Left cardiac atrium (tissue), 4 donors: ENCODE measurements at regions not wholly inside any gene's neighbourhood (a gene's known extent, or its start where the extent isn't known, plus 50 kb on each side); places are given as distances from the start of the nearest gene placed in this dataset.

ENCODE experiments used
- ATAC-seq, 2 donors: fragments of 200-7000 bp; cut with Tn5 transposase; one replicate each; pipeline ENCODE4 v1.9.1; 2020; ENCODE audit warnings: mild to moderate bottlenecking in 2 of 2, moderate library complexity in 2 of 2
- DNase-seq: peaks from one replicate; pipeline ENCODE4 v3.0.0-alpha.2; 2020
- intact Hi-C, 2 donors: fragments of 100-400 bp; cut with DNase I; formaldehyde crosslinking; loops; one replicate each; pipeline versions ENCODE4 v1.14.1 to v1.15.1; 2022 to 2023
- donor health status: DM: no; HTN: yes; CAD: no.
- donor health status: DM: no; HTN: yes; CAD: no; lungs with severe emphysema.
- donor health status: DM: yes; HTN: yes; CAD: no.
- donor health status: Dilated cardiomyopathy.

DNA sequence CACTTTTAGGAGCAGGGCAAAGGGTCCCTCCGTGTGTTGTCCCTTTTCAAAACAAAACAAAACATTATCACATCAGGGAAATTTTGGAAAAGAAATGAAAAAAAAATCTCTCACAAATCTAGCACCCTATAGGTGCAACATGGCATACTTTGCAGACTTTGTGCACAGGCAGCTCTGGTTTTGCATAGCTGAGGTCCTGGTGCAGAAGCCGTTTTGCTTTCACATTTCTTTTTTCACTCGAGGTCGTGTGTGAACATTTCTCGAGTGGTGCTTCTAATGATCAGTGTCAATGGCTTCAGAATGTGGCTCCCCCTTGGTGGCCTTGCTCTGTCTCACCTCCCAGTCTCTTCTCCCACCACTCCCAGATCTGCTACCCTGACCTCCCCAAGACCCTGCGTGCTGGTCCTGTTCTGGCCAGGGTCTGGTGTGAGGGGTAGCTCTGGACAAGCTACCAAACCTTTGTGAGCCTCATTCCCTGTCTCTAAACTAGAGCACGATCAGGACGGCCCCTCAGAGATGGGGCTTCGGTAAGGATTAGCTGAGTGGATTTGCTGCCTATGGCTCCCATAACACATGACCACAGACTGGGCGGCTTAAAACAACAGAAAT lies 258.0 kb downstream of the NSG2 start:
- ATAC-seq (no peak), DNase-seq (no peak)
- intact Hi-C loops, result no loop called here

DNA sequence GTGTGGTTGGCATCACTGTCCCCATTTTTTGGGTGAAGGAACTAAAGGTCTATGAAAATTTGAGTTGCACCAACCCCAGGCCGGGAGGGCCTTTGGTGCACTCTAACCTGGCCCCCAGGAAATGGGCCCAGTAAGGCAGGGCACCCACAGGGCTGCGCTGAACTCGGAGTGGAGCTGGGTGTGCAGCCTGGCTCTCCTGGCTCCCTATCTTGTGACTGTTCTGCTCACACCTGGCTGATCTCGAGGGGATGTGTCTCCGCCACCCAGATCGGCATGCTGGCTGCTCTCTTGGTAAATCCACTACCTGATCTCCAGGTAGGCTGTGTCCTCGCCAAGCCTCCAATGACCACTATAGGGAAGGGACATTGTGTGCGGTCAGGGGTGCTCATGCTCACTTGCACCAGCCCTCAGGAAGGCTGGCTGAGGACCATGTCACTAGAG lies 259.8 kb downstream of the NSG2 start:
- intact Hi-C loops, result no loop called here
- ATAC-seq (no peak), DNase-seq (no peak)

DNA sequence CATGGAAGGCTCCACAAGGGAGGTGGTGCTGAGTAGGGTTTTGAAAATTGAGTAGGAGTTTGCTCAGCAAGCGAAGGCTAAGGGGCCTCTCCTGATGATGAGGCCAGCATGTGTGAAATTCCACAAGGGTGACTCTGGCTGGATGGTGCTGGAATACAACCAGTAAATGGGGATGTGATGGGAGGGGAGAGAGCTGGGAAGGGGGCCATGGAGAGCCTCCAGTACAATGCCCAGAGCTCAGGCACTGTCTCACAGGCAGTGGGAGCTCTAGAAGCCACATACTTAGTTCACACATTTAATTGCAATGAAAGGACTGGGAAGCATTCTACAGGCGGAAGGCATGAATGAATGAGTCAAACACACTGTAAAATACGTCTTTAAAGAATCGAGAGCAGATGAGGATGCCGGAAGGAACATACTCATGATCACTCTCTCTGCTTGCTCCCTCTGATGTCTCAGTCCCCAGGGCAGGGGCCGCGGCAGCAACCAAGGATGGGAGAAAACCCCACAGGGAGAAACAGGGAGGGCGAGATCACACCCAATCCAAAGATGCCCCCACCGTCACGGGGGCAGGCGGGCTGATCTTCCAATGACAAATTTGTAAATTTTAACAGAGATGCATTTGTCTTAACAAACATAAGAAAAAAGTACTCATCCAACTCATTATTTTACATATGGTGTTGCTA lies 261.0 kb downstream of the NSG2 start:
- intact Hi-C loops, result no loop called here
- DNase-seq (no peak), ATAC-seq (no peak)

GRCh38 chr5:174307031-174307408 lies 261.5 kb downstream of the NSG2 start:
- DNase-seq (no peak), ATAC-seq (no peak)
- intact Hi-C loops, result no loop called here

- intact Hi-C loops, result no loop called here
- ATAC-seq, result no peak
- no peak for DNase-seq
Measured at GRCh38 chr5:174307656-174308271, 262.3 kb downstream of the NSG2 start.

- intact Hi-C loops, result no loop called here
- DNase-seq, result no peak
Measured at GRCh38 chr5:174309131-174309795, 263.8 kb downstream of the NSG2 start.

GRCh38 chr5:174310243-174310642 lies 264.7 kb downstream of the NSG2 start:
- intact Hi-C loops, result loop anchor here (5.0 kb wide), 2 partner anchors 688 to 693 kb away; partner anchors contain the start of gene BOD1 (in 1 of the 2)
- ATAC-seq (no peak), DNase-seq (no peak)

More at GRCh38 chr5:174309131-174309795, 263.8 kb downstream of the NSG2 start:
- ATAC-seq, result no peak

DNA sequence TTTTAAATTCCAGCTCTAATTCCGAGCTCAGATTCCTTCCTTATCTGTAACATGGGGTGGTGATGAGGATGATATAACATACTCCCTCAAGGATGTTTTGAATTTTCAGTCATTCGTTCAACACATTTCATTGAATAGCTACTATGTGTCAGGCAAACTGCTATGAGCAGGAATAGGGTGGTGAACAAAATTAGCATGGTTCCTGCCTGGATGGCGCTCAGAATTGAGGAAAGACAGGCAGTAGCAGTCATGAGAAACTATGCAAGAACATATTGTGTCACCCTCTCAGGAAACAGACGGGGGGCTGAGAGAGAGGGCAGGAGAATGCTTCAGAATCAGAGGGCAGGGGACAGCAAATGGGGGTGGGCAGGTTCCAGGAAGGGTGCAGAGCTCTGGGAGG lies 265.2 kb downstream of the NSG2 start:
- ATAC-seq (no peak), DNase-seq (no peak)
- intact Hi-C loops, result loop anchor here (5.0 kb wide), 2 partner anchors 688 to 693 kb away; partner anchors contain the start of gene BOD1 (in 1 of the 2)

GRCh38 chr5:174311121-174311520 lies 265.6 kb downstream of the NSG2 start:
- ATAC-seq (no peak), DNase-seq (no peak)
- intact Hi-C loops, result loop anchor here (5.0 kb wide), 2 partner anchors 689 to 694 kb away; partner anchors contain the start of gene BOD1 (in 1 of the 2)

- DNase-seq, result peak; percentile 75
- peak; percentile 86 to 89 for ATAC-seq
- intact Hi-C loops, result loop anchor here (1.0 to 5.0 kb wide), 3 partner anchors 267 to 694 kb away; partner anchors contain the start of gene BOD1 (in 1 of the 2)
Measured at GRCh38 chr5:174311531-174312269, 266.2 kb downstream of the NSG2 start.

GRCh38 chr5:174312270-174312617 lies 266.7 kb downstream of the NSG2 start:
- ATAC-seq (no peak), DNase-seq (no peak)
- intact Hi-C loops, result loop anchor here (1.0 to 5.0 kb wide), 3 partner anchors 268 to 695 kb away; partner anchors contain the start of gene BOD1 (in 1 of the 2)

DNA sequence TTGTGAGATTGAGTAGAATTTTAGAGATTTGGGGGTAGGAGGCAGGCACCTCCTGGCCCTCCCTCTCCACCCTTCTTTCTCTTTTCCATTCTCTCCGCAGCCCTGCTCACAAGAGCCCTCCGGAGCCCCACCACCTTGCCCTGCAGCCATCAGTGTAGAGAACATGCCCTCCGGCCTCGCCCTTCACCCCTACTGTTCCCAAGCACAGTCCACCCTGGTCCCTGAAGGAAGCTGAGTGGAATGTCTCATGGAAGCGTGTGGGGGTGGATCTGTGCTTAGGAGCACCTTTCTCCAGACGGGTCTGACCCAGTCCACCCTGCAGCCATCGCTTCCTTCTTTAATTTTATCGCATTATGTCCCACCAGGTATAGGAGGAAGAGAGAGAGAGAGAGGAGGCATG lies 267.1 kb downstream of the NSG2 start:
- ATAC-seq (no peak), DNase-seq (no peak)
- intact Hi-C loops, result loop anchor here (1.0 to 5.0 kb wide), 3 partner anchors 268 to 695 kb away; partner anchors contain the start of gene BOD1 (in 1 of the 2)

DNA sequence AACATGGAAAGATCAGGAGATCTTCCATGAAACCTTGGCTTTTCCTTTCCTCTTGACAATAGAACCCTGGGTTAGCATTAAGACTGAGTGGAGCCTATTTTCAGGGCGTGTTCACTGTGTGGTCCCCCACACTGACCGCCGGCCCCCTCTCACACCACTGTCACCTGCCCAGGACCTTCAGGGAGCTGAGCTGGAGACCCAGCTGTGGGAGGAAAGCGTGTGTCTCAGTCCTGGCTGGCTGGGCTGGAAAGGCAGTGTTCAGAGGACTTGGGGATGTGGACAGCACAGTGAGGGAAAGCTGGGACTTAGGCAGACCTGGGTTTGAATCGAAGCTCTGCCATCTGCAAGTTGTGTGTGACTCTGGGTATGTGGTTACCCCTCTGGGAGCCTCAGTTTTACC lies 268.1 kb downstream of the NSG2 start:
- intact Hi-C loops, result loop anchor here (2.0 to 5.0 kb wide), 3 partner anchors 269 to 696 kb away; partner anchors contain the start of genes BOD1 (in 1 of the 2) and NSG2 (in 1 of the 2)
- no peak for DNase-seq
- ATAC-seq, result no peak

DNA sequence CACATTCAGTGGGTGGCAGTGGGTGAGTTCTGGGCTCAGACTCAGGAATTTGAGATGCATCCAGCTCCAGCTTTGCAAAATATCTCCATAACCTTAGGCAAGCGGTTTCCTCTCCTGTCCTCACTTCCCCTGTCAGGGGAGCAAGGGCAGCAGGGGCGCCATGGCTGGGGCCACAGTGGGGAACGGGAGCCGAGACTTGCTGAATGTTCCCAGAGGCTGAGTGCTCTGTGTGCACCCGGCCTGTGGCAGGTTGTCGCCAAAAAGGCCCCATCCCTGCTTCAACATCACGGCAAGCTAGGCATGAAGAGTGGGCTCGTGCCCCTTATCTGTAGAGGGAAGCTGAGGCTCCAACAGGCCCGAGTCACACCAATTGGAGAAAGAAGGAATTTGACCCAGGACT lies 268.8 kb downstream of the NSG2 start:
- intact Hi-C loops, result loop anchor here (2.0 to 5.0 kb wide), 3 partner anchors 269 to 697 kb away; partner anchors contain the start of genes BOD1 (in 1 of the 2) and NSG2 (in 1 of the 2)
- DNase-seq, result no peak
- ATAC-seq, result no peak

GRCh38 chr5:174315471-174315870 lies 270.0 kb downstream of the NSG2 start:
- intact Hi-C loops, result loop anchor here in 1 of 2 donors (2.0 kb wide), 1 partner anchor 271 kb away; the partner anchor contains the start of gene NSG2
- ATAC-seq, result no peak
- no peak for DNase-seq

DNA sequence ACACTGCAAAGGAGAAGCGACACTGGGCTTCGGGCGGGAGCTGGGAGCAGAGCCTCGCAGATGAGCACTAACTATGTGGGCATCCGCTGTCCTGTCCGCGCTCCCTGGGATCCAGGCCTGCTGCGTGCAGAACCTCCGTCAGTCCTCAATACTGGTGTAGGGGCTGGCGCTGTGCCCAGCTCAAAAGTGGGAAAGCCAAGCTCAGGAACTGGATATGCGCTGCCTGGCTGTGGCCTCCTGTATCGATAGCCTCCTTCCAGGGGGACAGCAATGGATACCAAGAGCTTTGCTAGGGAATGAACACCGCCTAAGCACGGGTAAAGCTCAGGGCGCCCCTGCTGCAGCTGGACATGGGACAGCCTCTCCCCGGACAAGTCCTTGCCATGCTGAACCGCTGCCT lies 270.4 kb downstream of the NSG2 start:
- intact Hi-C loops, result loop anchor here in 1 of 2 donors (2.0 kb wide), 1 partner anchor 271 kb away; the partner anchor contains the start of gene NSG2
- ATAC-seq, result no peak
- DNase-seq, result no peak

- no peak for DNase-seq
- intact Hi-C loops, result no loop called here
- ATAC-seq, result no peak
Measured at GRCh38 chr5:174316326-174316725, 270.8 kb downstream of the NSG2 start.

DNA sequence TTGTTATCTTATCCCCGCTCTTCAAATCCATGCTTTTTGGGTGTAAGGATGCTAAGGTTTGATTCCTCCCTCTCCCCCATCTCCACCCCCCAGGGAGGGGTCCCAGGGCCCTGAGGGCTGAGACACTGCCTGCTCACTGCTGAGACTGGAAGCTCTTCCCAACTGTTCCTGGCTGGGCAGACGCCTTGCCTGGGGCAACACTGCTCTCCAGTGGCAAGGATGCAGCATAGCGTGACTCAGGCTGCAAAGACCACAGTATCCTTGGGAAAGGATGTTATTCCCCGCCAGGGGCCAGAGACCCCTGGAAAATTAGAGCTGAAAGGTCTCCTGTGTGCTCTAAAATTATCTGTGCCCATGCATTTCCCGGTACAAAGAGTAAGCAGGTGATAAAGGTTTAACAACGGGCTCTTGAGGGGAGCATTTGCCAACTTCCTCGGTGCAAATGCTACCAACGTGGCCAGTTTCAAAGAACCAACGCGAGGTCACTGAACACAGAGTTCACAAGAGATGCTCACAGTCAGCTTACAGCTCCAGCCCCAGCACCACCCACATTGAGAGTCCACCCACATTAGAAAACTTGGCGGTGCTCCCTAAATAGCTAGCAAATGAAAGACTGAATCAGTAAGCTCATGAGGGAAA lies 271.9 kb downstream of the NSG2 start:
- intact Hi-C loops, result no loop called here
- DNase-seq, result peak; percentile 44
- peak; percentile 70 to 87 for ATAC-seq
